ENCODE measurements at regions not wholly inside any gene's neighbourhood (a gene's known extent, or its start where the extent isn't known, plus 50 kb on each side); places are given as distances from the start of the nearest gene placed in this dataset.

GRCh38 chr5:110269478-110270142 lies 456.9 kb downstream of the TMEM232 start:
- Histone ChIP-seq H3K4me3 (ENCODE audit: low read depth in 2 of 2, low read length in 2 of 2) (no peak overlapping the region), H3K36me3 (ENCODE audit: control insufficient read depth, insufficient read depth, low read length) (no peaks in the 10 kb centered on the region), H3K4me1 (ENCODE audit: control insufficient read depth, insufficient read depth, low read length) (no peaks in the 10 kb centered on the region), H3K9me3 (ENCODE audit: control insufficient read depth, insufficient read depth, low read depth, low read length) (no peaks in the 10 kb centered on the region), H3K27me3 (ENCODE audit: control insufficient read depth, insufficient read depth, low read length) (no peaks in the 10 kb centered on the region), H3K27ac (ENCODE audit: low read length) (no peak overlapping the region)
- ATAC-seq (no peak), DNase-seq (ENCODE audit: low read depth, low spot score) (no peak)
- no TSS peak for BruUV-seq (replicated peaks)
- intact Hi-C loops (cut with micrococcal nuclease; ENCODE audit: unreplicated experiment) (no loop called here), in situ Hi-C loops (cut with HindIII; ENCODE audit: low pct_unique_long_range_greater_than_20kb, low sequenced_read_pairs) (no loop called here)
- POLR2A ChIA-PET, result interaction anchor here (0.5 kb wide), 1 partner anchor 14 kb away, joined by 3 read pairs; no protein-coding TSS in a partner anchor
- CTCF ChIA-PET, result no interaction called here
- TF ChIP-seq POLR2AphosphoS5 (IDR thresholded peaks at IDR 0.05; ENCODE audit: low read depth, low read length) (no peak), SIN3A (IDR thresholded peaks at IDR 0.05; ENCODE audit: borderline replicate concordance, insufficient read depth, low read depth, low read length) (no peak), CTCF (IDR thresholded peaks at IDR 0.05) (no peak), TCF7L2 (IDR thresholded peaks at IDR 0.05; ENCODE audit: low read depth, low read length) (no peak)
- TF ChIP-seq, protein P1, sequence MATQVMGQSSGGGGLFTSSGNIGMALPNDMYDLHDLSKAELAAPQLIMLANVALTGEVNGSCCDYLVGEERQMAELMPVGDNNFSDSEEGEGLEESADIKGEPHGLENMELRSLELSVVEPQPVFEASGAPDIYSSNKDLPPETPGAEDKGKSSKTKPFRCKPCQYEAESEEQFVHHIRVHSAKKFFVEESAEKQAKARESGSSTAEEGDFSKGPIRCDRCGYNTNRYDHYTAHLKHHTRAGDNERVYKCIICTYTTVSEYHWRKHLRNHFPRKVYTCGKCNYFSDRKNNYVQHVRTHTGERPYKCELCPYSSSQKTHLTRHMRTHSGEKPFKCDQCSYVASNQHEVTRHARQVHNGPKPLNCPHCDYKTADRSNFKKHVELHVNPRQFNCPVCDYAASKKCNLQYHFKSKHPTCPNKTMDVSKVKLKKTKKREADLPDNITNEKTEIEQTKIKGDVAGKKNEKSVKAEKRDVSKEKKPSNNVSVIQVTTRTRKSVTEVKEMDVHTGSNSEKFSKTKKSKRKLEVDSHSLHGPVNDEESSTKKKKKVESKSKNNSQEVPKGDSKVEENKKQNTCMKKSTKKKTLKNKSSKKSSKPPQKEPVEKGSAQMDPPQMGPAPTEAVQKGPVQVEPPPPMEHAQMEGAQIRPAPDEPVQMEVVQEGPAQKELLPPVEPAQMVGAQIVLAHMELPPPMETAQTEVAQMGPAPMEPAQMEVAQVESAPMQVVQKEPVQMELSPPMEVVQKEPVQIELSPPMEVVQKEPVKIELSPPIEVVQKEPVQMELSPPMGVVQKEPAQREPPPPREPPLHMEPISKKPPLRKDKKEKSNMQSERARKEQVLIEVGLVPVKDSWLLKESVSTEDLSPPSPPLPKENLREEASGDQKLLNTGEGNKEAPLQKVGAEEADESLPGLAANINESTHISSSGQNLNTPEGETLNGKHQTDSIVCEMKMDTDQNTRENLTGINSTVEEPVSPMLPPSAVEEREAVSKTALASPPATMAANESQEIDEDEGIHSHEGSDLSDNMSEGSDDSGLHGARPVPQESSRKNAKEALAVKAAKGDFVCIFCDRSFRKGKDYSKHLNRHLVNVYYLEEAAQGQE (IDR thresholded peaks at IDR 0.05; ENCODE audit: insufficient read depth in 1 of 2, low read depth in 2 of 2, low read length in 1 of 2), result no peak

DNA sequence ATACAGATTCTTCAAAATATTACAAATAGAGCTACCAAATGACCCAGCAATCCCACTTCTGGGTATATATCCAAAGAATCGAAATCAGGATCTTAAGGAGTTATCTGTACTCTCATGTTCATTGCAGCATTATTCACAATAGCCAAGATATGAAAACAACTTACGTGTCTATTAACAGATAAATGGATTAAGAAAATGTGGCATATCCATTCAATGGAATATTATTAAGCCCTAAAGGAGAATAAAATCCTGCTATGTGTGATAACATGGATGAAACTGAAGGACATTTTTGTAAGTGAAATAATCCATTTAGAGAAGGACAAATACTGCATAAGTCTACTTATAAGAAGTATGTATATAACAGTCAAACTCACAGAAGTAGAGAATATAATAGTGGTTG lies 450.6 kb downstream of the TMEM232 start:
- H3K4me1 ChIP-seq (ENCODE audit: control insufficient read depth, insufficient read depth, low read length), result no peaks in the 10 kb centered on the region
- intact Hi-C loops (cut with micrococcal nuclease; ENCODE audit: unreplicated experiment), result no loop called here

More for the DNA sequence above, 450.6 kb downstream of the TMEM232 start:
- Histone ChIP-seq H3K36me3 (ENCODE audit: control insufficient read depth, insufficient read depth, low read length) (no peaks in the 10 kb centered on the region), H3K4me3 (ENCODE audit: low read depth in 2 of 2, low read length in 2 of 2) (no peak overlapping the region), H3K27ac (ENCODE audit: low read length) (no peak overlapping the region), H3K27me3 (ENCODE audit: control insufficient read depth, insufficient read depth, low read length) (no peaks in the 10 kb centered on the region), H3K9me3 (ENCODE audit: control insufficient read depth, insufficient read depth, low read depth, low read length) (no peaks in the 10 kb centered on the region)
- TF ChIP-seq SIN3A (IDR thresholded peaks at IDR 0.05; ENCODE audit: borderline replicate concordance, insufficient read depth, low read depth, low read length), result no peak
- TF ChIP-seq CTCF (IDR thresholded peaks at IDR 0.05), result no peak
- TF ChIP-seq, protein P1 (IDR thresholded peaks at IDR 0.05; ENCODE audit: insufficient read depth in 1 of 2, low read depth in 2 of 2, low read length in 1 of 2), result no peak
- TF ChIP-seq POLR2AphosphoS5 (IDR thresholded peaks at IDR 0.05; ENCODE audit: low read depth, low read length), result no peak
- no peak for TF ChIP-seq TCF7L2 (IDR thresholded peaks at IDR 0.05; ENCODE audit: low read depth, low read length)
- in situ Hi-C loops (cut with HindIII; ENCODE audit: low pct_unique_long_range_greater_than_20kb, low sequenced_read_pairs), result no loop called here
- DNase-seq (ENCODE audit: low read depth, low spot score) (no peak), ATAC-seq (no peak)
- ChIA-PET POLR2A (no interaction called here), CTCF (no interaction called here)
- no TSS peak for BruUV-seq (replicated peaks)

Data from Panc1 (cell line).